Colonic mucosa (tissue), 4 donors: ENCODE measurements at regions not wholly inside any gene's neighbourhood (a gene's known extent, or its start where the extent isn't known, plus 50 kb on each side); places are given as distances from the start of the nearest gene placed in this dataset.
"Not testable (repeated sequence)": the region's sequence is repeated elsewhere in the genome, so short reads cannot be mapped to it uniquely, and the experiment has no call there.

Source experiments
- DNase-seq: peaks from one replicate; pipeline ENCODE4 v3.0.0-alpha.2; 2020
- H3K27ac ChIP-seq: fragments of 200-600 bp; one replicate; pipeline ENCODE4 v1.8.0; 2021
- H3K27me3 ChIP-seq: fragments of 200-600 bp; one replicate; pipeline ENCODE4 v1.8.0; 2021
- H3K36me3 ChIP-seq: fragments of 200-600 bp; one replicate; pipeline ENCODE4 v1.8.0; 2021
- H3K4me1 ChIP-seq: fragments of 200-600 bp; one replicate; pipeline ENCODE4 v1.8.0; 2021; ENCODE audit warnings: mild to moderate bottlenecking
- H3K4me3 ChIP-seq: fragments of 200-600 bp; one replicate; pipeline ENCODE4 v1.8.0; 2021
- H3K9ac ChIP-seq, 2 donors: one replicate each; pipeline ENCODE4 v1.7.0; 2013; ENCODE audit warnings: control low read depth in 2 of 2, low read depth in 2 of 2, low read length in 2 of 2
- H3K9me3 ChIP-seq: fragments of 200-600 bp; one replicate; pipeline ENCODE4 v1.8.0; 2021
- intact Hi-C: fragments of 100-400 bp; cut with DNase I; formaldehyde crosslinking; loops from one replicate; pipeline ENCODE4 v1.14.1; 2022
- TF ChIP-seq, protein P1 (sequence below): fragments of 200-600 bp; IDR thresholded peaks from one replicate; pipeline ENCODE4 v1.8.0; 2022; ENCODE audit warnings: antibody characterized with exemption, mild to moderate bottlenecking
- donor health status: healthy.
- donor health status: DM: no; HTN: no; CAD: no.
- donor health status: DM: no; HTN: no; CAD: no.

DNA sequence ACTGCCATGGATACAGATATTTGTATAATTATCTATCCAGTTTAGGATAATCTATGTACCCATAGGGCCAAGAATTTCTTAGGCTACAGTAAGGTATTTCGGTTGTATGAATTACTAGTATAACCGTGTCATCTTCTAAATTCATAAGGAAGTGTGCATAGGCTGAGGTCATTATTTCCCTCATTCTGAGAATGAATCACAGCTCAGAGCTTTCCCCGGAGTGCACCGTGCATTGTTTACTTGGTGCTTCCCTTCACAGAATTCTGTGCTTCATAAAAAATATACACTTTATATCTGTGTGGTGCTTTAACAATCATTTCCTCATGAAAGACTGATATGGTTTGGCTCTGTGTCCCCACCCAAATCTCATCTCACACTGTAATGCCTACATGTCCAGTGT is 514.1 kb downstream of the ETNK1 start:
- no peak overlapping the region for H3K4me3 ChIP-seq
- no peak overlapping the region for H3K9ac ChIP-seq
- intact Hi-C loops, result no loop called here
- no peaks in the 10 kb centered on the region for H3K9me3 ChIP-seq
- DNase-seq, result no peak
- no peaks in the 10 kb centered on the region for H3K36me3 ChIP-seq
- H3K4me1 ChIP-seq, result no peaks in the 10 kb centered on the region
- TF ChIP-seq, protein P1, sequence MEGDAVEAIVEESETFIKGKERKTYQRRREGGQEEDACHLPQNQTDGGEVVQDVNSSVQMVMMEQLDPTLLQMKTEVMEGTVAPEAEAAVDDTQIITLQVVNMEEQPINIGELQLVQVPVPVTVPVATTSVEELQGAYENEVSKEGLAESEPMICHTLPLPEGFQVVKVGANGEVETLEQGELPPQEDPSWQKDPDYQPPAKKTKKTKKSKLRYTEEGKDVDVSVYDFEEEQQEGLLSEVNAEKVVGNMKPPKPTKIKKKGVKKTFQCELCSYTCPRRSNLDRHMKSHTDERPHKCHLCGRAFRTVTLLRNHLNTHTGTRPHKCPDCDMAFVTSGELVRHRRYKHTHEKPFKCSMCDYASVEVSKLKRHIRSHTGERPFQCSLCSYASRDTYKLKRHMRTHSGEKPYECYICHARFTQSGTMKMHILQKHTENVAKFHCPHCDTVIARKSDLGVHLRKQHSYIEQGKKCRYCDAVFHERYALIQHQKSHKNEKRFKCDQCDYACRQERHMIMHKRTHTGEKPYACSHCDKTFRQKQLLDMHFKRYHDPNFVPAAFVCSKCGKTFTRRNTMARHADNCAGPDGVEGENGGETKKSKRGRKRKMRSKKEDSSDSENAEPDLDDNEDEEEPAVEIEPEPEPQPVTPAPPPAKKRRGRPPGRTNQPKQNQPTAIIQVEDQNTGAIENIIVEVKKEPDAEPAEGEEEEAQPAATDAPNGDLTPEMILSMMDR, result no peak
- no peaks in the 10 kb centered on the region for H3K27me3 ChIP-seq
- H3K27ac ChIP-seq, result no peak overlapping the region

DNA sequence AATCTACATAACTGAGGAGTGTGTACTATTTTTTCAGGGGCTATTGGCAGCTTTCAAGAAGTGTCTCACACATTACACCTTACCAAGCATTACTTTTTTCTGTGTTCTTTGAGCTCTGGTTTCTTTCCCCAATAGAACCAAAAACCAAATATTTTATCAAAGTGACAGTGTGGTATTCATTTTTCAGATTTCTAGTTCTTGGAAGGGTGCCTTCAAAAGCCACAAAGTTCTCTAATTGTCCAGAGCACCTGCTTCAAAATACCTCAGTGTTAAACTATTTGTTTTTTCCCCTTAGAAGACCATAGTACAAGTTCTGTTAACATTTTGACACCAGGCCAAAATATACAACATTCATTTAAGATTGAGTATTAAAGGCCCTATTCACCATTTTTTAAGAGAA is 515.7 kb downstream of the ETNK1 start:
- Histone ChIP-seq H3K4me1 (no peaks in the 10 kb centered on the region), H3K9me3 (no peaks in the 10 kb centered on the region), H3K27me3 (no peaks in the 10 kb centered on the region), H3K4me3 (no peak overlapping the region), H3K36me3 (no peaks in the 10 kb centered on the region), H3K9ac (no peak overlapping the region), H3K27ac (no peak overlapping the region)
- DNase-seq, result no peak
- TF ChIP-seq, protein P1, result no peak
- intact Hi-C loops, result no loop called here

DNA sequence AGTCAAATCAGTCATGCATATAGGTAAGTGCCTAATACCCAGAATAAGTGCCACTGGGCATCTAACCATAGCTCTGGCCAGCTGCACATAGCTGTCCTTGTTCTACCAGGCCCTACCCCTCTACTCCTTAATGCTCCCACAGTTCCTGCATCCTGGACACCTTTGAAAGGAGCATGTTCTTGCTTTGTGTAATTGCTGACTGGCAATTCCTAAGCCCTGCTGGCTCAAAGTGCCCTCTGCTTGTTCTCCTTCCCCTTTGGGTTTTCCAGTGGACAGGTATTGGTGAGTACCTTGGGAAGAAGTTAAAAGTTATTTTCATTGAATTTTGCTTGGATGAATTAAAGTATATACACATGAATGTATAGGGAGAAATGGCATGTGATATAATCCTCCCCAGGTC is 516.4 kb downstream of the ETNK1 start:
- H3K27me3 ChIP-seq, result no peaks in the 10 kb centered on the region
- no peak for DNase-seq
- H3K9ac ChIP-seq, result no peak overlapping the region
- no peaks in the 10 kb centered on the region for H3K4me1 ChIP-seq
- H3K27ac ChIP-seq, result no peak overlapping the region
- intact Hi-C loops, result no loop called here
- TF ChIP-seq, protein P1, result no peak
- no peaks in the 10 kb centered on the region for H3K36me3 ChIP-seq
- H3K9me3 ChIP-seq, result no peaks in the 10 kb centered on the region
- H3K4me3 ChIP-seq, result no peak overlapping the region

DNA sequence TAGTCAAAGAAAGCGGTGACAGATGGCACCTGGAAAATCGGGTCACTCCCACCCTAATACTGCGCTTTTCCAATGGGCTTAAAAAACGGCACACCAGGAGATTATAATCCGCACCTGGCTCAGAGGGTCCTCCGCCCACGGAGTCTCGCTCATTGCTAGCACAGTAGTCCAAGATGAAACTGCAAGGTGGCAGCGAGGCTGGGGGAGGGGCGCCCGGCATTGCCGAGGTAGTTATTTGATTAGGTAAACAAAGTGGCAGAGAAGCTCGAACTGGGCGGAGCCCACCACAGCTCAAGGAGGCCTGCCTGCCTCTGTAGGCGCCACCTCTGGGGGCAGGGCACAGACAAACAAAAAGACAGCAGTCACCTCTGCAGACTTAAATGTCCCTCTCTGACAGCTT is 521.1 kb downstream of the ETNK1 start:
- H3K9ac ChIP-seq, H3K36me3 ChIP-seq, H3K4me3 ChIP-seq, H3K9me3 ChIP-seq, H3K27ac ChIP-seq, DNase-seq, H3K4me1 ChIP-seq, intact Hi-C loops, H3K27me3 ChIP-seq: not testable (repeated sequence)

DNA sequence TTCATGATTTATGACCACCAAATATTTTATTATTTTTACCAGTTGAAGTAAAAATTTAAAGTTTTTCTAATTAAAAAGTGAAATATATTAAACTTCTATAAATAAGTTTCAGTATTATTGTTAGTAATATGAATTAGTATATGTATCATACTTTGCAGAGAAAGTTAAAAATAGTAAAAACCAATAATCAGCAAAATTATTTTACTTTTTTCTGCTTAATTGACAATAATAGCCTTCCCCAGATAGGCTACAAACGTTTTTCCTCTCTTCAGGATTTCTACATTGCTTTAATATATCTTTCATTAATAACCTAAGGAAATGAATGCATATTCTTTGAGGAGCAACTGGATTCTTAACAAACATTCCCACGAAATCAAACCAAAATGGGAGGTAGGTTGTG is 543.5 kb downstream of the ETNK1 start:
- Histone ChIP-seq H3K36me3 (no peaks in the 10 kb centered on the region), H3K27ac (no peak overlapping the region), H3K4me3 (no peak overlapping the region), H3K4me1 (no peaks in the 10 kb centered on the region), H3K27me3 (no peaks in the 10 kb centered on the region), H3K9ac (no peak overlapping the region), H3K9me3 (no peaks in the 10 kb centered on the region)
- intact Hi-C loops, result no loop called here
- TF ChIP-seq, protein P1, result no peak
- no peak for DNase-seq

DNA sequence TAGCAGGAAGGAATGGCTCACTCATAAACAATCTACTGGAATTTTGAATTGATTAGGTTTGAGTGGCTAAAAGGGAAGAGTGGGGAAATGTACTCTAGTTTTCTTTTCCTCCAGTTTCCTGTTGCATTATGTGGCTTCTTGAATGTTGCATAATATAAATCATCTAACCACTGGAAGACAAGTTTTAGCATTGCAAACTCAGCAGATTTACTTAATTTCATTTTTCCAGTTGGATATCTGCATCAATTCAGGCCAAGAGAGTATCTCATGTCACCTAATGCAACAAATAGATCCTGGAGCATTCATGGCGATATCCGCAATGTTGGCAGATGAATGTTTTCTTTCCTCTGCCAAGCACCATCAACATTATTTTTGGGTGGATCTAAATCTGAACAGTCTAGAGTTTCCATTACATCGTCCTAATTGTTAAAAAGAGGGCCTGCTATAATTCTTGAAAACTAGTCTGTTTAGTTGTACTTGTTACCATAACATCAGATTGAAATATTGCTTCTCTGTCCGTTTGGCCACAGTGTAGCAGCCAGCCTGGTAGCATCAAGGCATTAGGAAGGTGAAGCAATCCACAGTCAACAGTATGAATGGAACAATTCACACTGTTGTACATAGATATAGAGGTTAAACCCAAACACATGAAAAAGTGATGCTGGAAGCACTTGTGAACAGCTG is 544.2 kb downstream of the ETNK1 start:
- no peaks in the 10 kb centered on the region for H3K4me1 ChIP-seq
- intact Hi-C loops, result no loop called here
- H3K9me3 ChIP-seq, result no peaks in the 10 kb centered on the region
- DNase-seq, result no peak
- no peaks in the 10 kb centered on the region for H3K36me3 ChIP-seq
- H3K27me3 ChIP-seq, result no peaks in the 10 kb centered on the region
- H3K27ac ChIP-seq, result no peak overlapping the region
- no peak overlapping the region for H3K4me3 ChIP-seq
- H3K9ac ChIP-seq, result no peak overlapping the region
- TF ChIP-seq, protein P1, result no peak
